GM10248 (cell line): ENCODE measurements at regions not wholly inside any gene's neighbourhood (a gene's known extent, or its start where the extent isn't known, plus 50 kb on each side); places are given as distances from the start of the nearest gene placed in this dataset.

Experiments used
- CTCF ChIA-PET: fragments of 300-600 bp; sonication (Branson Sonifier 250); formaldehyde crosslinking; extraction: SDS; loops from one replicate; lab custom pipeline; 2021; ENCODE audit warnings: antibody characterized with exemption; lab: Yijun Ruan, JAX
- POLR2A ChIA-PET: fragments of 350-650 bp; sonication (Branson Sonifier 250); formaldehyde crosslinking; extraction: SDS; loops from one replicate; lab custom pipeline; 2020; ENCODE audit warnings: antibody characterized with exemption; lab: Yijun Ruan, JAX
- DNase-seq: peaks from one replicate; pipeline ENCODE4 v3.0.0; 2012; ENCODE audit errors: extremely low spot score
- TF ChIP-seq, protein P1 (sequence below): IDR thresholded peaks from 2 replicates; pipeline ENCODE4 v1.5.1; 2012; ENCODE audit warnings: mild to moderate bottlenecking, low read depth; ENCODE audit errors: extremely low read depth, missing control alignments, control extremely low read depth

DNA sequence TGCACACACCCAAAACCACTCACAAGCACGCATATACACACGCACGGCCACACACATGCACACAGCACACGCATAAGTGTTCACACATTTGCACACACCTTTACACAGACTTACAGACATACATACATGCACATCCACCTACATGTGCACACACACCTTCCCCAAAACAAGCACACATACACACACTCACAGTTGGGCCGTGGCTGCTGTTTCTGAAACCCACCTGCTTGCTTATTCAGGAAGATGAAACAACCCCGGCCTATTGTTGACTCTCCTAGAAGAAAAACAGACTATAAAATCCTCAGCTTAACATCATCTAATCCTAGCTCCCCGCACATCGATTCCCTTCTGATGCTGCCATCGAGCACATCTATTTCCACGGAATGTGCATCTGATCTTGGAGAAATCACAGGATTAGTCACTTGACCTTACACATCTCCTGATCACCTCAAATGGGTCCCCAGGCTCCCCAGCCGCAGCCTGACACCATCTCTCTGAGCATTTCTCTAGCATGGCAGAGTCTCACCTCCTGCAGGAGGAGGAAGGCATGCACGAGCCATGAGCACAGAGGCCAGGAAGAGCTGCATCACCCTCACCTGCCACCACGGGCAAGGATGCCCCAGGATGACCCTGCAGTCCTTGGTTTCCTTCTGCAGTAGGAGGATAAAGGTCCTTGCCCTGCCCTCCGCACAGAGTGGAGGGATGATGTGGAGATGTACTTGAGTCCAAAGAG is 105.8 kb upstream of the CDH5 start:
- ChIA-PET POLR2A (no interaction called here), CTCF (interaction anchor here (1.0 to 1.6 kb wide), 3 partner anchors 13 to 58 kb away, joined by 3 to 6 read pairs (median 3); no protein-coding TSS in a partner anchor)
- TF ChIP-seq, protein P1, sequence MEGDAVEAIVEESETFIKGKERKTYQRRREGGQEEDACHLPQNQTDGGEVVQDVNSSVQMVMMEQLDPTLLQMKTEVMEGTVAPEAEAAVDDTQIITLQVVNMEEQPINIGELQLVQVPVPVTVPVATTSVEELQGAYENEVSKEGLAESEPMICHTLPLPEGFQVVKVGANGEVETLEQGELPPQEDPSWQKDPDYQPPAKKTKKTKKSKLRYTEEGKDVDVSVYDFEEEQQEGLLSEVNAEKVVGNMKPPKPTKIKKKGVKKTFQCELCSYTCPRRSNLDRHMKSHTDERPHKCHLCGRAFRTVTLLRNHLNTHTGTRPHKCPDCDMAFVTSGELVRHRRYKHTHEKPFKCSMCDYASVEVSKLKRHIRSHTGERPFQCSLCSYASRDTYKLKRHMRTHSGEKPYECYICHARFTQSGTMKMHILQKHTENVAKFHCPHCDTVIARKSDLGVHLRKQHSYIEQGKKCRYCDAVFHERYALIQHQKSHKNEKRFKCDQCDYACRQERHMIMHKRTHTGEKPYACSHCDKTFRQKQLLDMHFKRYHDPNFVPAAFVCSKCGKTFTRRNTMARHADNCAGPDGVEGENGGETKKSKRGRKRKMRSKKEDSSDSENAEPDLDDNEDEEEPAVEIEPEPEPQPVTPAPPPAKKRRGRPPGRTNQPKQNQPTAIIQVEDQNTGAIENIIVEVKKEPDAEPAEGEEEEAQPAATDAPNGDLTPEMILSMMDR: no peak
- DNase-seq: no peak

DNA sequence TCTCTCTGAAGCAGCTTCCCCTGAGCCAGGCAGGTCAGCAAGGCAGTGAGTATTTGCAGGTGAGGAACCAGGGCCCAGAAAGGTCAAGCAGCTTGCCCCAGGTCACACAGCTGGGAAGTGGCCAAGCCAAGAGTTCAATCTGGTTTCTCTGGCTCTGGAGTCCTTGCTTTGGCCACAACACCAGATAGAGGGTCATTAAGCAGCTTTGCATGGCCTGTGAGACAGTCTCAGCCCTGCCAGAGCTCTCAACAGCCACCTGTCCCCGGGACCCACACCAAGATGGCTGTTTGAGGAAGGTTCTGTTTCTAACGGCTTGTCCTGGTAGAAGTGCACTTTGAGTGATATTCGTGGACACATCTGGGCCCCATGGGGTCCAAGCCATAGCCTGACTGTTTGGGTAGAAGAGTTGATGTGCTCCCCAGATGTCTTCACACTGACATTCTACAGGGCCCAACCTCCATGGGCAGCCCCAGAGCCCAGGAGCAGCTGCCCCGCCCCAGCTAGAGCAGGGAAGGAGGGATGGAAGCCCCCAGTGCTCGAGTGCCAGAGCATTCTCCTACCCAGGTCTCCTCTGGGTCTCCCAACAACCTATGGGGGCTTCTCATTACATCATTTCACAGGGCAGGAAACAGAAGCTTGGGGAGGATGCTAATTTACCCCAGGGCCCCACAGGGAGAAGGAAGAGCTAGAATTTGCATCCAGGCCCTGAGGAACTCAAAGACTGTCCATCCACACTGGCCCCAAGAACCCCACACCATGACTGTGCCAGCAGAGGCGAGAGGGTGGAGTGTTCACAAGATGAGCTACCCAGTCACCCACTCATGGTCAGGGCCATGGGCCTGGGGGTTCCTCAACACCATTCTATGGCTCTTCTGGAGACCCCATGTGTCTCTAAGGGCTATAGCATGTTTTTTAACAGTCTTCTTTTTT is 107.3 kb upstream of the CDH5 start:
- CTCF ChIA-PET: interaction anchor here (1.0 to 2.0 kb wide), 4 partner anchors 11 to 59 kb away, joined by 3 to 5 read pairs (median 4); no protein-coding TSS in a partner anchor

DNA sequence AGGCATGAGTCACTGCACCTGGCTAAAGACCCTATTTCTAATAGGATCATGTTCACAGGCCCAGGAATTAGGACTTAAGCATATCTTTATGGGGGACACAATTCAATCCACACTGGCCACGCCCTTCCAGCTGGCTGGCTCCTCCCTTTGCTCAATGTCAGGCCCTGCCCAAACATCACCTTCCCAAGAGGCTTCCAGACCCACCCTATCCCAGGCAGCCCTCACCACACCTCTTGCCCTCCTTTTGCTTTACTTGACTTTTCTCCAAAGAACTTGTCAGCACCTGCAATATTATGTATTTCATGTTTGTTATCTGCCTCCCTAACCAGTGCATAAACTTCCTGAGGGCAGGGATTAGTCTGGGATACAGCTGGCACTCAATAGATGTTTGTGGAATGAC is 109.6 kb upstream of the CDH5 start:
- ChIA-PET CTCF (interaction anchor here (1.2 to 2.8 kb wide), 2 partner anchors 14 kb away, joined by 4 to 11 read pairs; no protein-coding TSS in a partner anchor), POLR2A (no interaction called here)
- DNase-seq: no peak
- TF ChIP-seq, protein P1: no peak

More for the DNA sequence above, 107.3 kb upstream of the CDH5 start:
- no peak for DNase-seq
- POLR2A ChIA-PET: no interaction called here
- TF ChIP-seq, protein P1: no peak

DNA sequence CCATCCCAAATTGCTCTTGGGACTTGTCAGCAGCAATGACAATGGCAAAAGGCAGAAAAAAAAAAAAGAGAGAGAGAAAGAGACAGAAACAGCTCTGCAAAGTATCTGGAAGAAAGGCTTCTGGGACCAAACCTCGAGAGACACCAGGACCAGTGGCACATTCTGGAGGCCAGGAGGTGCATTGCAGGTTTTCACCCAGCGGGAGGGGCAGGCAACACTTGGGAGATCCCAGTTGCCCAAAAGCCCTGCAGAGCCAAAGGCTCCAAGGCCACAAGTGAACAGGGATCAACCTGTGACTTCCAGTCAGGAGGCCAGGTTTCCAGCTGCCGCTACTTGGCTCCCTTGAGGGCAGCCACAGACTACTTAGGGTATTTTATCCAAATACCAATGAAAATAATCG is 110.8 kb upstream of the CDH5 start:
- CTCF ChIA-PET: interaction anchor here (1.1 to 2.8 kb wide), 2 partner anchors 10 to 16 kb away, joined by 4 to 11 read pairs; no protein-coding TSS in a partner anchor

DNA sequence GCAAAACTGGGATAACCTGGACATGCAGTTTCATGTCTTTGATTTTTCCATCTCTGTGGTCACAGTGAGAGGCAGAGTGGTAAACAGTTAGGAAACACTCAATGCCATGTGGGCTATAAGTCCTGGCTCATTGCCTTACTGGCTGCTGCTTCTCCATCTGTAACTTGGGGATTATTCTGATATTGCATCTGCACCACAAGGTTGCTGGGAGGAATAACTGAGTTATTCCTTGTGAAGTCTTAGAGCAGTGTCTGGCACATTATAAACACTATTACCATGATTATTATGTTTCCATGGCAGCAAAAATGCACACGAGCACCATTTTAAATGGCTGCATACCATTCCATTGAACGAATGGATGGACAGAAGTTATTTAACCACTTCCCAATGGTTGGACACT is 111.7 kb upstream of the CDH5 start:
- DNase-seq: no peak
- ChIA-PET CTCF (interaction anchor here (1.0 to 2.8 kb wide), 3 partner anchors 9 to 21 kb away, joined by 3 to 11 read pairs (median 4); no protein-coding TSS in a partner anchor), POLR2A (no interaction called here)
- TF ChIP-seq, protein P1: no peak

More for the DNA sequence above, 110.8 kb upstream of the CDH5 start:
- TF ChIP-seq, protein P1: no peak
- no peak for DNase-seq
- POLR2A ChIA-PET: no interaction called here

DNA sequence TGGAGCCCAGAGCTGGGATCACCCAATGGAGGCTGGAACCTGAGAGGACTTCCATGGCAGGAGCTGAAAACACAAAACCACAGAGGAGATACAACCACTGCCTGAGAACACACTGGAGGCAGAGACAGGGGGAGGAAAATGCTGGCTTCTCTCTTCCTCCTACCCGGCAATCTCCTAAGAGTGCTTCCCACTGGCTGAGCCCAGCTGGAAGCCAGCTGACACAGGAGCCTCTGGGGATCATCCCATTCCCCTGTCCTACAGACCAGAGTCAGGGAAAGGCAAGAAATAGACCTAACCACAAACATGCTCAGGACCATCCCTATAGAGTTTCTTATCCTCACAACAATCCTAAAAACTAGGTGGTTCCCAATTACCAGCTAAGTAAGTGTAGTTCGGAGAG is 112.4 kb upstream of the CDH5 start:
- ChIA-PET POLR2A (no interaction called here), CTCF (interaction anchor here (1.0 to 2.8 kb wide), 3 partner anchors 11 to 22 kb away, joined by 3 to 11 read pairs (median 3); no protein-coding TSS in a partner anchor)
- TF ChIP-seq, protein P1: no peak
- no peak for DNase-seq
